Esophagus squamous epithelium (tissue), 4 donors: ENCODE measurements at regions not wholly inside any gene's neighbourhood (a gene's known extent, or its start where the extent isn't known, plus 50 kb on each side); places are given as distances from the start of the nearest gene placed in this dataset.

Experiments used
- POLR2A ChIP-seq, 4 donors: fragments of 450-650 bp; IDR thresholded peaks; one replicate each; pipeline ENCODE4 v1.6.1; 2017; ENCODE audit warnings: antibody characterized with exemption in 4 of 4, mild to moderate bottlenecking in 4 of 4, moderate library complexity in 3 of 4
- TF ChIP-seq, protein P1 (sequence below), 6 experiments: fragments of 450-650 bp in 4 of 6; fragments of 200-600 bp in 2 of 6; sonication (generic) in 2 of 6; IDR thresholded peaks; one replicate each; pipeline ENCODE4 v1.5.1; 2016 to 2019; ENCODE audit warnings: antibody characterized with exemption in 6 of 6, mild to moderate bottlenecking in 4 of 6, moderate library complexity in 4 of 6

DNA sequence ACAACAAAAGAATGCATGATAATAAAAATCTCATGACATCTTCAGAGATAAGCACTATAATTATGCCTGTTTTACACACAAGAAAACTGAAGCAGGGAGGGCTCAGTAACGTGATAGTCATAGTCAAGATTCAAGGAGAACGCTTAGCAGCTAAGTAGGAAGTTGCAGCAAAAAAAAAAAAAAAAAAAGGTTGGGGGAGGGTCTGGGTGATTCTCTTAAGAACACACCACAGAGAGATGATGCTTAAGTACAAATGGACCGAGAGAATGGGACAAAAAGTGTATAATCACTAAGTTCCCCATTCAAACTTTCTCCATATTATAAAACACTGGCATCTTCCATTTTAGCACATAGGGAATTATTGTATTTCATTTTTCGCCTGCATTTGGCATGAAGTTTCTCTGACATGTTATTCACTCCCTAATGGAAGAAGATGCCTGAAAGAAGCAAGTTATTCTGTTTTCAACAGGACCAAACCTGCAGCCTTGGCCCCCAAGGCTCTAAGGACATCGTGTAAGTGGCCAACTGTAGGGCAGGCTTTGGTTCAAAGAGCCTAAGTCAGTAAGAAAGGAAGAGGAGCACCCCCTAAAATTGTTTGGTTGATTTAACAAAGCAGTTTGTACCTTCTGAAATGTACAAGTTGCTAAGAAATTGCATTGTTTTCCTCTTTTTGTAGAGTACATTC, 142.9 kb upstream of the TMPO start:
- TF ChIP-seq, protein P1, sequence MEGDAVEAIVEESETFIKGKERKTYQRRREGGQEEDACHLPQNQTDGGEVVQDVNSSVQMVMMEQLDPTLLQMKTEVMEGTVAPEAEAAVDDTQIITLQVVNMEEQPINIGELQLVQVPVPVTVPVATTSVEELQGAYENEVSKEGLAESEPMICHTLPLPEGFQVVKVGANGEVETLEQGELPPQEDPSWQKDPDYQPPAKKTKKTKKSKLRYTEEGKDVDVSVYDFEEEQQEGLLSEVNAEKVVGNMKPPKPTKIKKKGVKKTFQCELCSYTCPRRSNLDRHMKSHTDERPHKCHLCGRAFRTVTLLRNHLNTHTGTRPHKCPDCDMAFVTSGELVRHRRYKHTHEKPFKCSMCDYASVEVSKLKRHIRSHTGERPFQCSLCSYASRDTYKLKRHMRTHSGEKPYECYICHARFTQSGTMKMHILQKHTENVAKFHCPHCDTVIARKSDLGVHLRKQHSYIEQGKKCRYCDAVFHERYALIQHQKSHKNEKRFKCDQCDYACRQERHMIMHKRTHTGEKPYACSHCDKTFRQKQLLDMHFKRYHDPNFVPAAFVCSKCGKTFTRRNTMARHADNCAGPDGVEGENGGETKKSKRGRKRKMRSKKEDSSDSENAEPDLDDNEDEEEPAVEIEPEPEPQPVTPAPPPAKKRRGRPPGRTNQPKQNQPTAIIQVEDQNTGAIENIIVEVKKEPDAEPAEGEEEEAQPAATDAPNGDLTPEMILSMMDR (IDR thresholded peaks at IDR 0.05): no peak
- TF ChIP-seq POLR2A (IDR thresholded peaks at IDR 0.05): no peak
